Retina (tissue), 1 donor: ENCODE measurements at regions not wholly inside any gene's neighbourhood (a gene's known extent, or its start where the extent isn't known, plus 50 kb on each side); places are given as distances from the start of the nearest gene placed in this dataset.

Experiments
- DNase-seq: peaks from one replicate; pipeline ENCODE4 v3.0.0-alpha.2; 2016

DNA sequence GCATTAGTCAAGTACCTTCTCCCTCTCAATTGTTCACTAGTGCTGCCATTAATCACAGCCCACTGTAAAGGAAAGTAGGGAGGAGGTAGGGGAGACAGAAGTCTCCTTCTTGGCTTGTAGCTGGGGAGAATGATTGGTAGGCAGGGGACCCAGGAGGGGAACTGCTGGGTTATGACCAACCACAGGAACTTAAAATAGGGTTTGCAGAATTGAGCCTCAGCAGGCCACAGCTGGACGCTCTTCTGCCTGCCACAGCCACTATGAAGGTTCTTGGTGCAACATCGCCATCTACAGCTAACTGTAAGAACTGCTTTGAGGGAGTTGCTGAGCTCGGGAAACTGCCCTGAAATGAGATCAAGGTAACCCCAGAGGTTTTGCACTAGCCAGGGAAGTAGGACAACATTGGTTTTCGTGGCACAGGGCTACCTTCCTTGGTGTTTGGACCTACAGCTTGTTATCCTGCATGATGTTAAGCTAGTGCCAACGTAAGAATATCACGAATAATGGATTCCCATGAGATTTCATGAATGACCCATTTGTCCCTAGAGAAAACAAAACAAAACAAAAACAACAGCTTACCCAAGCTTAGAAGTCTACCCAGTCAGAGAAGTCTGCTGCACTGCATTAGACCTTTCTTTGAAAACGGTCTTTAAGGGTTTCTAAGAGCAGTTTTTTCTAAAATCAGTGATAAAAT, 787.1 kb upstream of the API5 start:
- DNase-seq = peak; percentile 90

DNA sequence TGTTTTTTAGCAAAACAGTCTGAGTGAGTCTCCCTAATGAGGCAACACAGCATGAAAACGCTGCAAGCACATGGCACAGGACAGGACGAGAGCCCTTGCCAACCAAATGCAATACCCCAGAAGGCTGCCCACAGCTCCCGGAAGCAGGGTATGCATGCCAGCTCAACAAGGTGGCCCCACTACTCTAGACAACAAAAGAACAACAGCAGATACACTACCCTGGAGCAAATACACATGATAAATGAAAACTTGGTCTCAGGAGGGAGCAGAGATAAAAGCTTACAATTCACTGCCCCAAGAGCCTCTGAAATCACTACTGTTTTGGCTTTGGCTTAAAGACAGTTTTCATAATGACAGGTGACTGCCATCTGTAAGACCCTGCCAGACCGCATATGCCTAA, 785.4 kb upstream of the API5 start:
- DNase-seq = peak; percentile 42

DNA sequence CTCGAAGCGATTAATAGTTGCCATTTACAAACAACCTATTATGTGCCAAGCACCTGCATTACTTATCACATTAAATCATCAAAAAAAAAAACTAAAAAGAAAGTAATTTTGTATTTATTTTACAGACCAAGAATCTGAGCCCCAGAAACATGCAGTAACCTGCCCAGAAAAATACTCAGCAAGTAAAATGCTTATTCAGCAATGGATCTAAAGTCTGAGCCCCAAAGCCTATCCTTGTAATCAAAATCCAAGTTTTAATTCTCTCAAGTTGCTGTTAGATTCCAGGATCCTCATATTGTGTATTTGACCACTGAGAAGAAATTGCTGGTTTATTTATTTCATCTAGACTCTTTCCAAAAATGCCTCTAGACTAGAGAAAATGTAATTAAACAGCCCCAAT, 783.3 kb upstream of the API5 start:
- no peak for DNase-seq

DNA sequence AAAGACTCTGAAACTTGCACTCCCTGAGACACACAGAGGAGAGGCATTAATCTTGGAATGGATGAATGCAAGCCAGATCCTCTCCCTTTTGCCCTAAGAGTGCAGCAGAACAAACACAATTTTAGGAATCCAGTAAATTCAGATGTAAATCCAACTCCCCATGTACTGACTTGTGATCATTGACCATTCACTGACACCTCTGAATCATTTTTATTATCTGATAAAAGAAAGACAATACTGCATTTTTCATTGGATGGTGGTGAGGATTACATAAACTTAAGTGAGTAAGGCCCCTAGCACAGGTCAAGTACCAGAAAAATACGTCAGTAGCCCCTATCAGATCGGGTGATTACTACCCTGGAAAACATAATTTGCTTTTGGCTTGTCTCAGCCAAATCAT, 782.9 kb upstream of the API5 start:
- DNase-seq = no peak

DNA sequence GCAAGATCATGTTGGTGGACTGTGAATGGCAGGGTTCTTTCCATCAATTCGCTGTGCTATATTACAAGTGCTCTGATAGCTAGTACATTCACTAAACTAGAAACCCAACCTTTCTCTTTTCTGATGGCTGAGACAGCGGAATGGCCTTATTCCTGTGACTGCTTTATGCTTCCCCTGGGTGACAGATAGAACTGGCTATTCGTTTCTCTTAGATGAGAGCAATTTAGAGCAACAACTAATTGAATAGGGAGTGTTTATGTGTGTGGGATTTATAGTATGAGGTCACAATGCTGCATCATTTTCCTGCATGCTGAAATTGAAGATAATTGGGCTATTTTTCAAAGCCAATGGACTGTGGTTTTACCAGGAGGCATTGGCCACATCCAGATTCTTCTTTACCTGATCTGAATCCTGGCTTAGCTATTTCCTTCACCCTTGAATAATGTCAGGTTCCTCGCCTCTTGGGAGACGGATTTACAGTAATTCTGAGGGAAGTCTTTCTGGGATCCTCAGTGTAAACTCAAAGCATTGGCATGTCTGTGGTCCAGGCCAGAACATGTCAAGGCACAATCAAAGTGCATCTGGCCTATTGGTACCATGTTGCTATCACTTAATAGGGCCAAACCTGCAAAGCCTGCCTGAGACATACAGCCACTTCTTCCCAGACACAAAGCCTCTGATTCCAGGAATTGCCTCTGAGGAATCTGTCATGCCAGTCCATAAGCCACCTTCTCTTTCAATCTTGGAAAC, 775.0 kb upstream of the API5 start:
- no peak for DNase-seq

DNA sequence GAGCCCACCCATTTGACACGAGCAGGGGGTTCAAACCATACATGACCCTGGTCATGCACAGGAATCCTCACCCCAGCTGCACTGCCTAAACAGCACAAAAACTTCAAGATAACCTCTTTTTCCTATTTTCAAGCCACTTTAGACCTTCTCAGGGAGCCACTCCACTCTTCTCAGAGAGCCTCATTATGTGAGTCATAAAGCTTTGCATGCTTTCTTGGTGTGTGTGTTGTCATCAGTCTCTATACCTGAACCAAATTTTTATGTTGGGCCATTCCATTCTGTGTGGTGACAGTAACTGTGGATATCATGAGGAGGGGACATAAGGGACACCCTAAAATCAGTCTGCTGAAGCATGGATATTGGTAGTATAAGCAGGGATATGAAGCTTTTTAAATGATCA, 769.5 kb upstream of the API5 start:
- DNase-seq = no peak

DNA sequence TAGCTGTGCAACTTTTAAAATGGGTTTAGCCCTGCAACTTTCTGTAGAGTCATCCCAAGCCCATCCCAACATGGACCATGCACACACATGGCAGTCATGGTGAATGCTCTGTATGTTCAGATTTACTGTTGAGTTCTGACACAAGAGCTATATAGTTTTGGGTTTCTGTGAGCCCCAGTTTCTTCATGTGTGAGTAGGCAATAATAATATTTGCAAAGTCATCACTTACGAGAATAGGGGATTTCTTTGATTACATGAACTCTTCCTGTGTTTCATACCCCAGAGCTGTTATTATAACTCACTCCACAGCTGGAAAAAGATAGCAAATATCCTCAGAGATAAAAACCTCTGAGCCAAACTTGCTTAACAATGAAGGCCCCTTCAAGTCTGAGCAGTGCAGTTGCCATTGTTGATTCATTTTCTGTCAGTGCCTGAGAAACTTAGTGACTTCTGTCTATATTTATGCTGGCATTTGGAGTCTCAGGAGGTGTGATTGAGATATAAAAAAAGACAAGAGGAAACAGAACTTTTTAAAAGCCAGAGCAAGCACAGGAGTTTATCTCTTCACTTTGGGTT, 767.9 kb upstream of the API5 start:
- no peak for DNase-seq

DNA sequence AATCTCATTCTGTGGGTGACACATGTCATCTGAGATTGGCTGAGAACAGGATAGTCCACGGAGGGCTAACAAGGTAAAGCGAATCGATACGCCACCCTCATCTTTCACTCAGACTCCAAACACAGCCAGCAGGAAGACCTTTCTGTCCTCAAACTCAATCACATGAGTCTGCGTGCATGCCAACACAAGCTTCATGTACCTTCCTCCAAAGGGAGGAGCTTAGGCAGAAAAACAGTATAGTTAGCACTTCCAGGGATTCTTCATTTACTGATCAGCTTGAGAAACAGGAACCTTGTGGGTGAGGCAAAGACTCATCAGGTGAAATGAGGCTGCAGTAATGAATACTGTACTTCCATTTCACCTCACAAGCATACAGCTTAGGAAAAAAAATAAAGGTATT, 767.1 kb upstream of the API5 start:
- no peak for DNase-seq

DNA sequence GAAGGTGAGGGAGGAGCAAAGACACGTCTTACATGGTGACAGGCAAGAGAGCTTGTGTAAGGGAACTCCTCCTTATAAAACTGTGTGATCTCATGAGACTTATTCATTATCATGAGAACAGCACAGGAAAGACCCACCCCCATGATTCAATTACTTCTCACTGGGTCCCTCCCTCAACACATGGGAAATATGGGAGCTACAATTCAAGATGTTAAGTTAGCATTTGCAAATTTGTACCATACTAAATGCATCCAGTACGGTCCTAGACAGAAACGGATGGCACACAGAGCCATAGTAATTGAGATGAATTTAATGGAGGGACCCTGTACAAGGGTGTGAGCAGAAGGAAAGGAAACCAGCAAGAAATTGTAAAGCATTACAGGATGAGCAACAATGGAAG, 765.8 kb upstream of the API5 start:
- DNase-seq = no peak

DNA sequence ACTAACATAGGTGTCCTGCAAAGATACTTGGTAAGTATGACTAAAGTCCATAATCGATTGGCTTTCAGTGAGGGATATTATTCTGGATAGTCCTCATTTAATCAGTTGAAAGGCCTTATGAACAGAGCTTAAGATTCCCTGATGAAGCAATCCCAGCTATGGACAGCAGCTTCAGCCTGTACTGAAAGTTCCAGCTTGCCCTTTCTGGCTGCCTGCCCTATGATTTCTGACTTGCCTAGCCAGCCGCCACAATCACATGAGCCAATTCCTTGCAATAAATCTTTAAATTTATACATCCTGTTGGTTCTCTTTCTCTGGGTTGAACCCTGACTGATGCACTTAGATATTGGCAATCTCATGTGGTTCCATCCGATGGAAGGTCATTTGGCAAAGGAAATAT, 759.0 kb upstream of the API5 start:
- no peak for DNase-seq

DNA sequence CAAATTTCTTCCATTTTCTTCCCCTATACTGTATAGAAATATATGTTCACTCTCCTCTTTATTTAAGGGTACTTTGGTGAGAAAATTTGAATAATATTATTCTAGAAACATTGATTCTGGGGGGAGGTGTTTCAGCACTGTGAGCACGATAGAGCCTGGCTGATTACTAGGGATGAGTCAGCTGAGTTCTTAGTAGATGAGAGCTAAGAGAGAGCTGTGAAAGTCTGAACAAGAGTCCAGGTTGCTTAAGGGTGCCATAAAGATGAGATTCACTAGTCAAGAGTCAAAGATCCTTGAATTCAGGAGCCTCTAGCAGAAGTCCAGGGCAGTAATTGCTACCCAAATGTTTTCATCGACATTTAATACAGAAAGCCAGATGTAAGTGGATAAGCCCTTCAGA, 756.6 kb upstream of the API5 start:
- no peak for DNase-seq

DNA sequence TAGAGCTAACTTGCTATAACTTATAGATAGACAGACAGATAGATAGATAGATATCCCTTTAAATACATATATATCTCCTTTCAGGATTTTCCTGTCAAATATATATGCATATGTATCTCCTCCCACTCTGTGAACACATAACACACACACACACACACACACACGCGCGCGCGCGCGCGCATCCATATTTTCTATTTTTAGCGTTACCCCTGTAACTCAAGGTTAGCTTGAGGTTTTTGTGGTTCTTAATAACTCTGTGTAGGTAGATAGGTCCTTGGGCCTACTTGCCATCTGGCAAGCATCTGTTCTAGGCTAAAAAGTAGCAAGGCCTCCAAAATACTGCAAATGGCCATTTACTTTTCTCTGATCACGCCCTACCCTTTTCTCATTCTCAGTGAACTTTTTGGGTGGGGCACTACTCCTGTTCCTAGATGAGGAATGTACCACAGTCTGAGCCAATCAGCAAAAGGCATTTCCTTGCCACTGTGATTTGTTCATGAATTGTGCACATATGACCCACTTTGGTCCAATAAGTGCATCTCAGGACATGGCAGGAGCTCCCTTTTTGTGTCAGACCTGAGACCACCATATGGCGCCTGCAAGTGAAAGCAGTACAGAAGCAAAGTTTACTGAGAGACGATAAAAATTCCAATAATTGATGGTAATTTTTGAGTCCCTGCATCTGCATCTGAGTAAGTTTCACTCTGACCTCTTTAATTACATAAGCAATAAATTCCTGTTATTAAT, 740.5 kb upstream of the API5 start:
- no peak for DNase-seq

DNA sequence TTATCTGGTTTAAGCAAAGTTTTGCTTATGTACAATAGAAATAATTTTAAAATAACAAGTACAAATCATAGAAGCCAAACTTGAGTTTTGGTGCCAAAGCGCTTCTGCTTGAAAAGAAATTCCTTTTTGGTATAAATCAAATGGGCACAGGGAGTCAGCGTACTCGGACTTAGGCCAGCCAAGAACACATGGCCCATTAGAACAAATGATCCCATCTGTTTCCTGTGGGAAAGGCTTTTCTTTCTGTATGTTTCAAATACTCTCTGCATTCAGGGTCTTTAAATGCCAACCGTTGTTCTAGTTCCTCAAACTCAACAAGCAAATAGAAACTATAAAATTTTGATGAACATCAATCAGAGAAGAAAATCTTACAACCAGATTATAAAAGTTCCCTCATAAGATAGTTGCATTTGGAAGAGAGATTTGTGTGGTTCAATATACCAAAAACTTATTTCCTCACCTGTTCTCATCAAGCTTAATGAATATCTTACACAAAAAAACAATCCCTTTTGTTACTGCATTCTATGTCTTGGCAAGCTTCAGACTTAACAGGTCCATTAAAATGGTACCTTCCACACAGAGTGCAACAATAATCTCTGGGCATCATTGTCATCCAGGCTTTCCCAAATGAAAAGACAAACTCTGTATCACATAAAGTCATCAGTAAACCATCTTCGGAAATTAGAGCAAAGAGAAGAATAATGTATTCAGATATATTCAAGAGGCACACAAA, 739.8 kb upstream of the API5 start:
- no peak for DNase-seq

DNA sequence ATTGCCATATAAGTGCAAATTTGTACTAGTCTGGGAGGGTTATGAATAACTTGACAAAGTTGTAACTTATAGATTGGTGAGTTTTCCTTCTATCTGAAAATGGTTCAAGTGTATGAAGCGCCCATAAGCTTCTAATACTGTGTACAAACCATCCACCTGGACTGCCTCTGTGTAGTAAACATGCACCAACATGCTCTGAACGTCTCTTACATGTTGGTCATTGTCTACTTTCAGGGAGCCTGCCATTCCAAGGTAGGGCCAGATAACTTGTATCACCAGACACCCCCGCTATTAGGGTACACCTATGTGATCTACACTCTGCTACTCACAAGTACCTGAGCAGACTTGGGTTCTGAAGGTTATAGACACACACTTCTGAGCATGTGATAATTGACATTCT, 735.5 kb upstream of the API5 start:
- DNase-seq = no peak

DNA sequence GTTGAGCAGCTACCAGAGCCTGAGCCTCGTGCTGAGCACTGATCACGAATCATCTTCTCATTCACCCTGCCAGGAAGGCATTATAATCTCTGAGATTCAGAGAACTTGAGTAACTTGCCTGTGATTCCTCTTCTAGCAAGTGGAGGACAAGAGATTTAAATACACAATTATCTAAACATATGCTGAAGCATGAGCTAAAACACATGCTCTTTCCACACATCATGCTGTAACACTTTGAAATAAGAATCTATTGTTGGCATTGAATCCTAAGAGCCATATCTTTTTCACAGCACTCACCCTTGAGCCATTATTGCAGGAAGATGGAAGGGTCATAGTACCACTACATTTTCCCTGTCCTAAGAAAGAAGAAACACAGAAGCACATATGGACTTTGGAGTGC, 722.5 kb upstream of the API5 start:
- no peak for DNase-seq

DNA sequence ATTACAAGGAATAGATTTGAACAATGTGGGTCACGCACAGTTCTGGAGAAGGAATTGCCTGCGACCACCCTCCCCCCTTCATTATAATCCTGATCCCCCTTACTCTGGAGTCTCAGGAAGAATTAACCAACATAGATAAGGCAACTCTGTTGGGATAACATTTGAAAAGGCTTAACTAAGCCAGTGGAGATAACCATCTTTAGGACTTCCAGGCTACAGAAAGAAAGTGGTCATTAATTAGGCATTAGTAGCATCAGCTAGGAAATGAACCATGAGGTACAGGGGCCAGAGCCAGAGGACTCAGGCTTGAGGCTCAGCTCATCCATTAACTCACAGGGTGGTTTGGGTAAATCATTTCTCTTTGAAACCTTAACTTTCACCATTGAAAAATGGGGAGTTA, 720.0 kb upstream of the API5 start:
- DNase-seq = no peak

DNA sequence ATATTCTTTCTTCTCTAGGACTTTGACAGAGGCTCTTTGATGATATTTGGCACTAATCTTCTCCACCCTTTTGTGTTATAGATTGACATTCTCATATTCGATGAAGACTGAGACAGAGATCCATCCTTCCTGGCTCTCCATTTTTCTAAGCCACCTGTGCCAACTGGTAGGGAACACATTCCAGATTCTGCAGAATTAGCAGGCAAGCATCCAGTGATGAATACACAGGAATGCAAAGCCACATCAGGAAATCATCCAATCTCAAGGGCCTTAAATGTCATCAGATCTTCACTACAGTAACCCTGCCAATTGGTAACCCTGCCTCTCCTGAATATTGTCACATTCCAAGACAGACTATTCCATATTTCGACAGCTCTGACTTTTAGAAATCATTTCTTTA, 718.4 kb upstream of the API5 start:
- DNase-seq = no peak

DNA sequence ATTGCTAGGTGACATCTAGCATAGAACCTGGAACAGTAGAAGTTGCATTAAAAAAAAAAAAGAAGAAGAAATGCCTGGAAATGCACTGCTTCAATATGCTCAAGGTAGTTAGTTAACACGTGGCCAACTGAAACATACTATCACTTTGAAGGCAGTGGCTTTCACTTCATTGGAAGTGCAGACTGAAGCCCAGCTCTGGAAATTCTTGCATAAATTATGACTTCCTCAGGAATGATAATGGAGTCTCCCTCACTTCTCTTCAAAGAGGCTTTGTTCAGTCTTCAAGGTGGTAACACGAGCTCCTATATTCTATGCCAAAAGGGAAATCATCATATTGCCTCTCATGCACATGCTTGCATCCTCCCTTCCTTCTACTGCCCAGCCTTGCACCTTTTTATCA, 715.9 kb upstream of the API5 start:
- DNase-seq = no peak

DNA sequence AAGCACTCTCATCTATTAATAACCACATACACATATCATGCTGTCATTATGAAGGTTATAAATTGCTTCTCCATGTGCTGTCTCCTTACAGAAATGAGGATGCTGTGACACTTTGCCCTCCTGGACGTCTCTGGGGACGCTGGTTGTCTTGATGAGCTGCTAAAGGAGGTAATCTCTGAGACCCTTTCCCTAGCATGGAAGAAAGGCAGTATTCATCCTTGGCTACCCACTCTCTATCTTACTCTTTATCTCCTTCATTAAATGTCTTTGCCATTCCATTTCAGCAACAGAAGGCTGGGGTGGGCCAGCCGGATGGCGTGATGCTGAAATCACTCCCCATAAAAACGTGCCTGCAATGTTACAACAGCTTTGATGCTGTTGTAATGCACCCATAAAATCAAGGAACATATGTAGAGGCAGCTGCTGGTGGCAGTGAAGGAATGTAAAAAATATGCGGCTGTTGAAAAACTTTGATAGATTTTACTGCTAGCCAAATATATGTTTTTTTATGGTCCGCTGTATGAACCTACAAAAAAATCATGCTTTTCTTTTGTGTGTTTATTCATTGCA, 715.1 kb upstream of the API5 start:
- no peak for DNase-seq

DNA sequence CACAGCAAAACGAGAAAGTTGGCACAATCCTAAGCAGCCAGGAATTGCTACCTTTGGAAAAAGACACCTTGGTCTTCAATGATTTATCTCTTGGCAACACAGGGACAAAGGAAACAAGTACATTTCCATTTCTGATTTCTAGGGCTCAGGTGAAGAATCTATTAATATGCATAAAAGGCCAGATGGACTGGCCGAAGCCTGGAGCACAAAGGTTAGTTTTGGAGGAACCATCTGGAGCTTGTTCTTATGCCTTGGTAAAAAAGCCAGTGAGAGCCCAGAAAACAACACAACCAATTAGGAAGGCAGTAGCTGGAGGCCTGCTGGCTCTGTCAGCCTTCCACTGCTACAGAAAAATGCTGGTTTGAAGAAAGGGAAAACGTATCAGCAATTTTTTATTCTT, 713.5 kb upstream of the API5 start:
- DNase-seq = no peak

DNA sequence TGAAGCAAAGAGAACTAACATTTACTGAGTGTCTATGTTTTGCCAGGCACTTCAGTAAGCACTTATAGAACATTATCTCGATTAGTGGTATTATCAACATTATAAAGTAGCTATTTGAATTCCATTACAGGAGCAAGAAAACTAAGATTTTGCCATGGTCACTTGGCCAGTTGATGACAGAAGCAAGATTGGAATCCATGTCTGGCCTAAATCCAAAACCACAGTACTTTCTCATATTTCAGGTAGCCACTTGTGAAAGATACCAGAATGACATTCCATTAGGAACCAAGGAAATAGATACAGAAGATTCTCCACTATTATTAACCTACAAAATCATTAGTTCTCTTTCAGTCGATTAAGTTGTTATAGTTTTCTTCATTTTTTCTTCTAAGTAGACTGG, 691.0 kb upstream of the API5 start:
- DNase-seq = no peak

DNA sequence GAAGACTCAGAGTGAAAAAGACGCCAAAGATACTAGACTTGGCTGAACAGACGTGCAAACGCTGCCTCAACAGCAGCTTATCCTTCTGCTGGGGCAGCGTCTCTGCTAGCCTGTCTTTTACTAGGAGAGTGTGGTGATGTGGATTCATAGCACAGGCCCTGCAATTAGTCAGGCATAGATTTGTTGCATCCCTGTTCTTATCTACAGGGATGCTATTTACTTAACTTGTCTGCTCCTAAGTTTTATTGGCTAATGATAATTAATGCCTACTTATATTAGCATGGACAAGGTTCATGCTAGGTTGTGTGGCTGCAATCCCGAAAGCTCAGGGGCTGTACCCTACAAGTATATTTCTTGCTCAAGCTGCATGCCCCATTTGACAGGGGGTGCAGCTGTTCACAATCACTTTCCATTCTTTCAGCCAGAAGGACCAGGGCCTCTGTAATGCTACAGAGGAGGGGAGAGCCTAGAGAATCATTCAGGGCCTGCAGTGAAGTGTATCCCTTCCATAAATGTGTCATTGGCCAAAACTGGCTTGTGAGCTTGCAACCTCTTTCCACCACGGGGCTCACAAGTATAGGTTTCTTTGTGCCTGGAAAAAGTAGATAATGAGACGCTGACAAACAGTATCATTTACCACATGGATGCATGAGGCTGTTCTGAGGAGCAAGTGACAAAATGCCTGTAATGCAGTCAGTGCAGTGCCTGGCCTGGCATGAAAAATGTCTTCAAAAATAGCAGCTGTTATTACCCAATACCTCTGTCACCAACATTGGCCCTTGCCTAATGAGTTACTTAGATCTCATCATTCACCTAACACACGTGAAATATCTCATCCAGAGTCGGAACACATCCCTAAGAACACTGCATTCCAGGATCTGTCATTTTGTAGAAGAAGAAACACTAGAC, 685.8 kb upstream of the API5 start:
- DNase-seq = no peak
